Naive thymus-derived CD8-positive, alpha-beta T cell (primary cell): ENCODE measurements at regions not wholly inside any gene's neighbourhood (a gene's known extent, or its start where the extent isn't known, plus 50 kb on each side); places are given as distances from the start of the nearest gene placed in this dataset.

ENCODE experiments used
- ATAC-seq, 2 donors: fragments of 150-1000 bp; cut with Tn5 transposase in 1 of 2; sonication (Bioruptor Pico), chemical (Tn5 transposase) in 1 of 2; 1 replicate in 1 of 2; 2 replicates in 1 of 2; pipeline ENCODE4 v1.10.0; 2021; ENCODE audit warnings: mild to moderate bottlenecking in 2 of 2, moderate library complexity in 2 of 2
- POLR2A ChIA-PET: fragments of 350-600 bp; sonication (Branson Sonifier 250); formaldehyde crosslinking; loops from one replicate; lab custom pipeline; 2021; ENCODE audit warnings: antibody characterized with exemption; lab: Charles Lee
- DNase-seq, 10 donors: peaks; one replicate each; pipeline versions ENCODE4 v3.0.0 to v3.0.0-alpha.2; 2020 to 2022
- H3K27ac Mint-ChIP-seq, 10 donors: one replicate each; pipeline ENCODE4 v1.8.0; 2020 to 2022; ENCODE audit warnings: mild to moderate bottlenecking in 10 of 10, mixed read lengths in 10 of 10, moderate library complexity in 4 of 10, inconsistent platforms in 1 of 10
- H3K27me3 Mint-ChIP-seq, 5 donors: one replicate each; pipeline ENCODE4 v1.8.0; 2021 to 2022; ENCODE audit warnings: mixed read lengths in 5 of 5
- H3K36me3 Mint-ChIP-seq, 3 donors: one replicate each; pipeline ENCODE4 v1.8.0; 2020 to 2022; ENCODE audit warnings: mixed read lengths in 3 of 3, mild to moderate bottlenecking in 2 of 3, inconsistent platforms in 1 of 3
- H3K4me1 Mint-ChIP-seq, 4 donors: one replicate each; pipeline ENCODE4 v1.8.0; 2021 to 2022; ENCODE audit warnings: mixed read lengths in 4 of 4
- H3K4me3 Mint-ChIP-seq, 10 donors: one replicate each; pipeline ENCODE4 v1.8.0; 2020 to 2022; ENCODE audit warnings: mild to moderate bottlenecking in 10 of 10, mixed read lengths in 10 of 10, moderate library complexity in 6 of 10, inconsistent platforms in 1 of 10
- H3K9me3 Mint-ChIP-seq, 9 donors: one replicate each; pipeline ENCODE4 v1.8.0; 2020 to 2022; ENCODE audit warnings: mixed read lengths in 9 of 9, mild to moderate bottlenecking in 3 of 9, inconsistent platforms in 1 of 9, moderate library complexity in 1 of 9

DNA sequence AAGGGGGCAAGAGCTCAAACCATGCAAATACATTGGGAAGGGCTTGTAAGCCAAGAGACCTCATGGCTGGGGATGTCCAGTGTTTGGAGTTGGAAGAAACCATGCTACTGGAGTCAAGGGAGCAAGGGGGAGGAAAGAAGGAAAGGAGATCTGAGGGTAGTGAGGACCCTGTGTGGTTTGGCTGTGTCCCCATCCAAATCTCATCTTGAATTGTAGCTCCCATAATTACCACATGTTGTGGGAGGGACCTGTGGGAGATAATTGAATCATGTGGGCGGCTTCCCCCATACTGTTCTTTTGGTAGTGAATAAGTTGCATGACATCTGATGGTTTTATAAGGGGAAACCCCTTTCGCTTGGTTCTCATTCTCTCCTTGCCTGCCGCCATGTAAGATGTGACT, 56.5 kb upstream of the ADRB1 start:
- H3K27me3 Mint-ChIP-seq: peaks cover 19 to 59% (median 28%) of the 10 kb centered on the region in 5 donors
- no peak overlapping the region for H3K4me3 Mint-ChIP-seq
- no peak overlapping the region for H3K27ac Mint-ChIP-seq
- POLR2A ChIA-PET: no interaction called here
- H3K4me1 Mint-ChIP-seq: peaks cover 6 to 16% (median 12%) of the 10 kb centered on the region in 4 donors
- peaks cover 0 to 19% (median 2%) of the 10 kb centered on the region in 3 donors for H3K36me3 Mint-ChIP-seq
- peaks cover 5 to 20% (median 10%) of the 10 kb centered on the region in 9 donors for H3K9me3 Mint-ChIP-seq
- ATAC-seq: no peak
- DNase-seq: no peak

DNA sequence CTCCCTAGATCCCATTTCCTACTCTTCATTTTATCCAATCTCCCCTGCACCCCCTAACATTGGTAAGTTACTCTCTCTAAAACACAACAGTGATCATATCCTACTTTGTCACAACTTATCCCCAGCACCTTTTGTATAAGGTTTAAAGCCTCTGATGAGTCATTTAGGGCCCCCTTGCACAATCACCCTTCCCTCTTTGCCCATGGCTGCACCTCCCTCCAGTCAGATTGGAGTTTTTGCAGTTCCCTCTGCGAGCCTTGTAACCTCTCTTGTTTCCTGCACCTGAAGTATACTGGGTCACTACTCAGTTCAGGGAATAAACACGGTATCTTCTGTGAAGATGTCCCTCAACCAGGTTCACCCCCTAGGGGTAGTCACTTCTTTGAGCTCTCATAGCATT, 55.9 kb upstream of the ADRB1 start:
- no peak overlapping the region for H3K4me3 Mint-ChIP-seq
- H3K9me3 Mint-ChIP-seq: peaks cover 5 to 20% (median 10%) of the 10 kb centered on the region in 9 donors
- H3K27ac Mint-ChIP-seq: no peak overlapping the region
- no peak for ATAC-seq
- POLR2A ChIA-PET: no interaction called here
- peaks cover 19 to 63% (median 33%) of the 10 kb centered on the region in 5 donors for H3K27me3 Mint-ChIP-seq
- peaks cover 0 to 19% (median 2%) of the 10 kb centered on the region in 3 donors for H3K36me3 Mint-ChIP-seq
- DNase-seq: no peak
- H3K4me1 Mint-ChIP-seq: peaks cover 6 to 16% (median 11%) of the 10 kb centered on the region in 4 donors

- Mint-ChIP-seq H3K9me3 (peaks cover 5 to 20% (median 10%) of the 10 kb centered on the region in 9 donors), H3K27me3 (peaks cover 19 to 65% (median 33%) of the 10 kb centered on the region in 5 donors), H3K4me3 (no peak overlapping the region), H3K4me1 (peaks cover 3 to 13% (median 9%) of the 10 kb centered on the region in 4 donors), H3K27ac (no peak overlapping the region), H3K36me3 (peaks cover 0 to 19% (median 2%) of the 10 kb centered on the region in 3 donors)
- POLR2A ChIA-PET: no interaction called here
- DNase-seq: no peak
- no peak for ATAC-seq
Measured at GRCh38 chr10:113988535-113988934, 55.1 kb upstream of the ADRB1 start.

- peaks cover 0 to 19% (median 0%) of the 10 kb centered on the region in 3 donors for H3K36me3 Mint-ChIP-seq
- DNase-seq (no peak), ATAC-seq (no peak)
- H3K4me3 Mint-ChIP-seq: no peak overlapping the region
- H3K4me1 Mint-ChIP-seq: peaks cover 0 to 12% (median 4%) of the 10 kb centered on the region in 4 donors
- H3K27me3 Mint-ChIP-seq: peaks cover 26 to 77% (median 32%) of the 10 kb centered on the region in 5 donors
- H3K9me3 Mint-ChIP-seq: peaks cover 5 to 20% (median 10%) of the 10 kb centered on the region in 9 donors
- peak overlapping the region in 1 of 10 donors; percentile 20 for H3K27ac Mint-ChIP-seq
- POLR2A ChIA-PET: no interaction called here
Measured at GRCh38 chr10:113991091-113991860, 52.4 kb upstream of the ADRB1 start.

GRCh38 chr10:113992471-113993011, 51.1 kb upstream of the ADRB1 start:
- H3K27ac Mint-ChIP-seq: no peak overlapping the region
- POLR2A ChIA-PET: no interaction called here
- no peak overlapping the region for H3K4me3 Mint-ChIP-seq
- peaks cover 0 to 8% (median 0%) of the 10 kb centered on the region in 3 donors for H3K36me3 Mint-ChIP-seq
- DNase-seq: no peak
- no peak for ATAC-seq
- H3K9me3 Mint-ChIP-seq: peaks cover 0 to 9% (median 5%) of the 10 kb centered on the region in 9 donors
- peaks cover 0 to 12% (median 4%) of the 10 kb centered on the region in 4 donors for H3K4me1 Mint-ChIP-seq
- peaks cover 22 to 77% (median 35%) of the 10 kb centered on the region in 5 donors for H3K27me3 Mint-ChIP-seq

GRCh38 chr10:113993489-113993991, 50.1 kb upstream of the ADRB1 start:
- Mint-ChIP-seq H3K9me3 (no peaks in the 10 kb centered on the region), H3K4me3 (no peak overlapping the region), H3K27ac (no peak overlapping the region), H3K4me1 (peaks cover 0 to 12% (median 4%) of the 10 kb centered on the region in 4 donors), H3K27me3 (peaks cover 22 to 68% (median 31%) of the 10 kb centered on the region in 5 donors), H3K36me3 (no peaks in the 10 kb centered on the region)
- ATAC-seq (no peak), DNase-seq (no peak)
- POLR2A ChIA-PET: no interaction called here
